ENCODE measurements at regions not wholly inside any gene's neighbourhood (a gene's known extent, or its start where the extent isn't known, plus 50 kb on each side); places are given as distances from the start of the nearest gene placed in this dataset.
"Not testable (repeated sequence)": the region's sequence is repeated elsewhere in the genome, so short reads cannot be mapped to it uniquely, and the experiment has no call there.

DNA sequence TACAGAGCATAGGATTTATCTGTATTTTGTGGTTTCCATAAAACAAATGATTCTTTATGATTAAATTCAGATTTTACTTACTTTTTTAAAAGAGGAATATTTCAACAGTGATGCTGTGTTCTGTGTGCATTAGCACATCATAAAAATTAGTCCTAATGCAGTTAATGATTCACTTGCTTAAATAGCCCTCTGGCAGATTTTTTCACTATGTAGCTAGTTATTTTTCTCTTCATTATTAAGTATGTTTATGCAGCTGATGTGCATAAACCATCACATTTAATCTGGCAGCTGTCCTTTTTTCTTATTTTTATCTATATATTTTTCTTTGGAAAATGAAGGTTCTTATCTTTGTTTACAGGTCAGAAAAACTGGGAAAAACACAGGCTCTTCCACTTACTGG lies 127.2 kb downstream of the ZNF486 start:
- H3K36me3 ChIP-seq (replicated peaks in 1 of 2; ENCODE audit: control insufficient read depth in 1 of 2, insufficient read depth in 2 of 2, low read length in 1 of 2), result no peaks in the 10 kb centered on the region
- TF ChIP-seq, protein P1, sequence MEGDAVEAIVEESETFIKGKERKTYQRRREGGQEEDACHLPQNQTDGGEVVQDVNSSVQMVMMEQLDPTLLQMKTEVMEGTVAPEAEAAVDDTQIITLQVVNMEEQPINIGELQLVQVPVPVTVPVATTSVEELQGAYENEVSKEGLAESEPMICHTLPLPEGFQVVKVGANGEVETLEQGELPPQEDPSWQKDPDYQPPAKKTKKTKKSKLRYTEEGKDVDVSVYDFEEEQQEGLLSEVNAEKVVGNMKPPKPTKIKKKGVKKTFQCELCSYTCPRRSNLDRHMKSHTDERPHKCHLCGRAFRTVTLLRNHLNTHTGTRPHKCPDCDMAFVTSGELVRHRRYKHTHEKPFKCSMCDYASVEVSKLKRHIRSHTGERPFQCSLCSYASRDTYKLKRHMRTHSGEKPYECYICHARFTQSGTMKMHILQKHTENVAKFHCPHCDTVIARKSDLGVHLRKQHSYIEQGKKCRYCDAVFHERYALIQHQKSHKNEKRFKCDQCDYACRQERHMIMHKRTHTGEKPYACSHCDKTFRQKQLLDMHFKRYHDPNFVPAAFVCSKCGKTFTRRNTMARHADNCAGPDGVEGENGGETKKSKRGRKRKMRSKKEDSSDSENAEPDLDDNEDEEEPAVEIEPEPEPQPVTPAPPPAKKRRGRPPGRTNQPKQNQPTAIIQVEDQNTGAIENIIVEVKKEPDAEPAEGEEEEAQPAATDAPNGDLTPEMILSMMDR (IDR thresholded peaks at IDR 0.05), result no peak
- TF ChIP-seq, protein P2, sequence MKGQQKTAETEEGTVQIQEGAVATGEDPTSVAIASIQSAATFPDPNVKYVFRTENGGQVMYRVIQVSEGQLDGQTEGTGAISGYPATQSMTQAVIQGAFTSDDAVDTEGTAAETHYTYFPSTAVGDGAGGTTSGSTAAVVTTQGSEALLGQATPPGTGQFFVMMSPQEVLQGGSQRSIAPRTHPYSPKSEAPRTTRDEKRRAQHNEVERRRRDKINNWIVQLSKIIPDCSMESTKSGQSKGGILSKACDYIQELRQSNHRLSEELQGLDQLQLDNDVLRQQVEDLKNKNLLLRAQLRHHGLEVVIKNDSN (IDR thresholded peaks at IDR 0.05; ENCODE audit: borderline replicate concordance, low read depth), result no peak
- TF ChIP-seq EP300 (IDR thresholded peaks at IDR 0.05; ENCODE audit: borderline replicate concordance in 1 of 2, low read depth in 1 of 2, low read length in 1 of 2), result no peak
- no peak for TF ChIP-seq RAD21 (IDR thresholded peaks at IDR 0.05; ENCODE audit: low read length)
- TF ChIP-seq, protein P3, sequence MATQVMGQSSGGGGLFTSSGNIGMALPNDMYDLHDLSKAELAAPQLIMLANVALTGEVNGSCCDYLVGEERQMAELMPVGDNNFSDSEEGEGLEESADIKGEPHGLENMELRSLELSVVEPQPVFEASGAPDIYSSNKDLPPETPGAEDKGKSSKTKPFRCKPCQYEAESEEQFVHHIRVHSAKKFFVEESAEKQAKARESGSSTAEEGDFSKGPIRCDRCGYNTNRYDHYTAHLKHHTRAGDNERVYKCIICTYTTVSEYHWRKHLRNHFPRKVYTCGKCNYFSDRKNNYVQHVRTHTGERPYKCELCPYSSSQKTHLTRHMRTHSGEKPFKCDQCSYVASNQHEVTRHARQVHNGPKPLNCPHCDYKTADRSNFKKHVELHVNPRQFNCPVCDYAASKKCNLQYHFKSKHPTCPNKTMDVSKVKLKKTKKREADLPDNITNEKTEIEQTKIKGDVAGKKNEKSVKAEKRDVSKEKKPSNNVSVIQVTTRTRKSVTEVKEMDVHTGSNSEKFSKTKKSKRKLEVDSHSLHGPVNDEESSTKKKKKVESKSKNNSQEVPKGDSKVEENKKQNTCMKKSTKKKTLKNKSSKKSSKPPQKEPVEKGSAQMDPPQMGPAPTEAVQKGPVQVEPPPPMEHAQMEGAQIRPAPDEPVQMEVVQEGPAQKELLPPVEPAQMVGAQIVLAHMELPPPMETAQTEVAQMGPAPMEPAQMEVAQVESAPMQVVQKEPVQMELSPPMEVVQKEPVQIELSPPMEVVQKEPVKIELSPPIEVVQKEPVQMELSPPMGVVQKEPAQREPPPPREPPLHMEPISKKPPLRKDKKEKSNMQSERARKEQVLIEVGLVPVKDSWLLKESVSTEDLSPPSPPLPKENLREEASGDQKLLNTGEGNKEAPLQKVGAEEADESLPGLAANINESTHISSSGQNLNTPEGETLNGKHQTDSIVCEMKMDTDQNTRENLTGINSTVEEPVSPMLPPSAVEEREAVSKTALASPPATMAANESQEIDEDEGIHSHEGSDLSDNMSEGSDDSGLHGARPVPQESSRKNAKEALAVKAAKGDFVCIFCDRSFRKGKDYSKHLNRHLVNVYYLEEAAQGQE (IDR thresholded peaks at IDR 0.05; ENCODE audit: low read depth, low read length), result no peak
- no peak for TF ChIP-seq TAF1 (IDR thresholded peaks at IDR 0.05; ENCODE audit: borderline replicate concordance, low read depth, low read length)
- TF ChIP-seq GABPA (IDR thresholded peaks at IDR 0.05; ENCODE audit: low read depth), result no peak
- TF ChIP-seq POLR2AphosphoS5 (IDR thresholded peaks at IDR 0.05; ENCODE audit: low read depth, low read length), result no peak
- TF ChIP-seq TCF12 (IDR thresholded peaks at IDR 0.05), result no peak
- TF ChIP-seq, protein P4, sequence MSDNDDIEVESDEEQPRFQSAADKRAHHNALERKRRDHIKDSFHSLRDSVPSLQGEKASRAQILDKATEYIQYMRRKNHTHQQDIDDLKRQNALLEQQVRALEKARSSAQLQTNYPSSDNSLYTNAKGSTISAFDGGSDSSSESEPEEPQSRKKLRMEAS (IDR thresholded peaks at IDR 0.05; ENCODE audit: low read depth), result no peak

DNA sequence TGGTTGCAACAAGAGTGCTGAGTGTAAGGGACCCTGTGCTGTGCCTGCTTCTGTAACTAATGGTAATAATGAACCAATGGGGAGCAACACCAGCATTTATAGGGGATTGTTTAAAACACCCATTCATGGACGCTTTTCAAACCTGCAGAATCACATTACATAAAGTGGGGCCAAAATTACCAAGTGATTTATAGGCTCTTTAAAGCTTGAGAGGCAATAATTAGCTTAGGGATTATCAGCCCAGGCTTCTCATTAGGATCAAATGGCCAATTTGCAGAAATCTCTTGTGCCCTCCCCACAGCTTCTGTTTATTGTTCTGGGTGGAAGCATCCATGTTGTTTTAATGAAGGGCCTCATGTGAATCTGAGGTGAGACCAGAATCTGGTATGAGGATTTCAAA lies 125.5 kb downstream of the ZNF486 start:
- WGBS (ENCODE audit: low lambda C conversion rate), result 9% methylated on average over 1 of the region's 1 CpG

More for the DNA sequence above, 127.2 kb downstream of the ZNF486 start:
- H3K27ac ChIP-seq (ENCODE audit: low read depth in 2 of 2, low read length in 1 of 2), result no peak overlapping the region
- H2AFZ ChIP-seq (ENCODE audit: low read depth), result no peak overlapping the region
- H3K4me2 ChIP-seq, result no peak overlapping the region
- H3K27me3 ChIP-seq (ENCODE audit: insufficient read depth), result no peaks in the 10 kb centered on the region
- H3K9me2 ChIP-seq, result no peaks in the 10 kb centered on the region
- H3K4me1 ChIP-seq (ENCODE audit: control insufficient read depth in 1 of 2, insufficient read depth in 2 of 2, low read depth in 1 of 2, low read length in 1 of 2), result no peaks in the 10 kb centered on the region; a peak in 1 of 4 replicates
- no peaks in the 10 kb centered on the region for H4K20me1 ChIP-seq (ENCODE audit: insufficient read depth)
- no peak overlapping the region for H3K9ac ChIP-seq
- ChIA-PET POLR2A (no interaction called here), CTCF (interaction anchor here (0.6 to 1.0 kb wide), 2 partner anchors 47 to 299 kb away, joined by 3 read pairs; no protein-coding TSS in a partner anchor)
- H3K4me3 ChIP-seq (ENCODE audit: low read depth in 2 of 2, low read length in 1 of 2), result no peak overlapping the region
- no peaks in the 10 kb centered on the region for H3K79me2 ChIP-seq (ENCODE audit: insufficient read depth)
- no peaks in the 10 kb centered on the region for H3F3A ChIP-seq (replicated peaks; ENCODE audit: insufficient read depth)
- no peak for DNase-seq
- no peaks in the 10 kb centered on the region for H3K9me3 ChIP-seq

More for the DNA sequence above, 125.5 kb downstream of the ZNF486 start:
- H3F3A ChIP-seq (replicated peaks; ENCODE audit: insufficient read depth); H3K36me3 ChIP-seq (replicated peaks in 1 of 2; ENCODE audit: control insufficient read depth in 1 of 2, insufficient read depth in 2 of 2, low read length in 1 of 2); H3K9ac ChIP-seq; H4K20me1 ChIP-seq (ENCODE audit: insufficient read depth); H3K9me2 ChIP-seq; POLR2A ChIA-PET; H3K79me2 ChIP-seq (ENCODE audit: insufficient read depth); DNase-seq; H3K9me3 ChIP-seq; H3K27me3 ChIP-seq (ENCODE audit: insufficient read depth); H3K4me3 ChIP-seq (ENCODE audit: low read depth in 2 of 2, low read length in 1 of 2); H3K4me1 ChIP-seq (ENCODE audit: control insufficient read depth in 1 of 2, insufficient read depth in 2 of 2, low read depth in 1 of 2, low read length in 1 of 2); CTCF ChIA-PET; H2AFZ ChIP-seq (ENCODE audit: low read depth); H3K4me2 ChIP-seq: not testable (repeated sequence)
- peak in 1 of 2 experiments; percentile 61; a peak in 1 of 4 replicates for TF ChIP-seq EP300 (IDR thresholded peaks at IDR 0.05; ENCODE audit: borderline replicate concordance in 1 of 2, low read depth in 1 of 2, low read length in 1 of 2)
- peak; percentile 42 for TF ChIP-seq GATA2 (CRISPR knock-in tag; IDR thresholded peaks at IDR 0.05)
- peak overlapping the region in 1 of 2 experiments; percentile 65; a peak in 2 of 4 replicates for H3K27ac ChIP-seq (ENCODE audit: low read depth in 2 of 2, low read length in 1 of 2)

Measured in SK-N-SH (cell line).